GM11168 (cell line): ENCODE measurements at regions not wholly inside any gene's neighbourhood (a gene's known extent, or its start where the extent isn't known, plus 50 kb on each side); places are given as distances from the start of the nearest gene placed in this dataset.

ENCODE experiments used
- in situ Hi-C: fragments of 300-500 bp; cut with MboI; formaldehyde crosslinking; loops from one replicate; pipeline ENCODE4 v1.12.0; 2022; ENCODE audit warnings: low sequenced_read_pairs; ENCODE audit not compliant: unreplicated experiment

DNA sequence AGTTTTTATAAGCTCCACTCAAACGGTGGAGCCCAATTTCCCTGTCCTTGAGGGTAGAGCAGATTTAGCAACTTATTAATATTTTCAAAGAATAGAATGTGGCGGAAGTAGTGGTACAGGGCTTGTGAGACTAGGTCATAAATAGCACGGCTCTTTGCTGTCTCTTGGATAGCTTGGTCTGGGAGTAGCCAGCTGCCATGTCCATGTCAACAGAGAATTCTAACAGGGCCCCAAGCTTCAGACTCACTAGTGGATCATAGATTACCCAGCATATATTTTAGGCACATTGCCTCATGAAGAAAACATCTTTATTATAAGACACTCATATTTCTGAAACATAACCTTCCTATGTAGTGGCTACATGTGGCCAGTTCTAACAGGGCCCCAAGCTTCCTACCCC is 755.7 kb downstream of the HDGFL1 start:
- in situ Hi-C loops: no loop called here

DNA sequence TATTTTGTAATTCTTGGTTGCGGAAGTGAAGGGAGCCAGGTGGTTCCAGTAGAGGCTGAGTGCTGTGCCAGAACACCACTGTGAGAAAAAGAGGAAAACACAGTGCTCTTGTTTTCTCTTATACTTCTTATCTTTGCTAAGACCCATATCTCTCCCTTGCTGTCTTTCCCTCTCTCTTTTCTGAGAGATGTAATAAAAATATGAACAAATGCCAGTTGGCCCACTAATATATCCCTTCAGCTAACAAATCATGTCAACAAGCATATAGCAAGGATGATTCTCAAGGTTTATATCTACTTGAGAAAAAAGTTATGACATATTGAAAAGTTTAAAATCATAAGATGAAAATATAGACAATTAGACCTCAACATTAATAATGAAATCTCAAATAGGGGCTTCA is 758.3 kb downstream of the HDGFL1 start:
- in situ Hi-C loops: no loop called here

DNA sequence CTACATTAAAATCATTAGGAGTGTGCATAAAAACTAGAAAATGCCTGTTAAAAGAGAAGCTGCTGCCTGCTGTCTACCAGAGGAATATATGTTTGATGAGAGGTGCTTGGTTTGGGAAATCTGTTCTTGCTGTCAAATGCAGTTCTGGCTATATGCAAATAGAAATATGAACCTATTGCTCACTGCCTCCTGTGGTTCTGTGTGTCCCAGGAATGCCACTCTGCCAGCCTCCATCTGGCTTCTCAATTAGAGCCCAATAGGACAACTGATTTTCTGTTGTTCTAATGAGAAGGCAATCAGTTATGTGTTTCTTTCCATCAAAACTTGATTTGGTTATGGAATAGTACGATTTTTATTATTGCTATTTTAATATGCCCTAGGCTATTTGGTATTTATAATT is 759.7 kb downstream of the HDGFL1 start:
- in situ Hi-C loops: no loop called here

DNA sequence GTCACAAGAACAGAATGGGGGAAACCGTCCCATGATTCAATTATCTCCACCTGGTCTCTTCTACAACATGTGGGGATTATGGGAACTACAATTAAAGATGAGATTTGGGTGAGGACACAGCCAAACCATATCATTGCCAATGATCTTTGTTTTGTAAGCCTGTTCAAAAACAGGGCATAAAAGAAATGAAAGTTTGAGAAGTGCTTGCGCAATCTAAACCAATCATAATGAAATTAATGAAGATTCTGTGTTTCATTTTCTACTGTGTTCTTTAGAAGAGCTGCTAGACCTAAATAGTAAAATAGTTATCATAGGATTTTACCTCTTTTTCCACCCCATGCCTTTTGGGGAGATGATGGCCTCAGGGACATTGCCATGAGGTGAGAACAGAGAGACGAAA is 761.3 kb downstream of the HDGFL1 start:
- in situ Hi-C loops: no loop called here

DNA sequence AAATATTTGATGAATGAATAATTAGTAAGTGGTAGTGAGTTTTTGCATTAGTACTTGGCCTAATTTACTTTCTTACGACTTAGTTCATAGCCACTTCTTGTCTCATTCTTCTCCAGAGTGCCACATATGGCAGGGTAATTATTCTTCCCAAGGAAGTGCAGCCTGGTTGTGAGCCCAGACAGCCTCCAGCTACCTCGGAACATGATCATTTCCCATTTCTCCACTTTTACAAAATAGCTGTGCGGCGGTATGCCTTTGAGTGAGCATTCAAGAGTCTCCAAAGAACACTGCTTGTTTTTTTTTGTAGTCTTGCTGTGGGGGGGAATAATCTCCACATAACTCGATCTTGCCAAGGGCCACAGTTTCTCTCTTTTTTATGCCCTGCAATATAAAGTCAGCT is 765.0 kb downstream of the HDGFL1 start:
- in situ Hi-C loops: no loop called here

DNA sequence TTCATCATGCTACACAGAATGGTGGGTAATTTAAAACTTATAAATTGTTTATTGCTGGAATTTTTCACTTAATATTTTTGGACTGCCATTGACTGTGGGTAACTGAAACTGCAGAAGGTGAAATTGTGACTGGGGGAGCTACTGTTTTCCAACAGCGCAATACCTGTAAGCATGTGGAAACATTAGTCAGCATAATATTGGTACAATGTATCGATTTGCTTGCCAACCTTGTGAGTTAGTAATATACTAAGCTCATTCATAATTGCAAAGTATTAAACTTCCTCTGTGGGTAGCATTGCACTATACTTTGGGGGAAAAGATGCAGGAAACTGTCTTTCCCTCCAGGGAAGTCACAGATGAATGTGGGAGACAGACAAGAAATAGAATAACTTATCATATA is 766.5 kb downstream of the HDGFL1 start:
- in situ Hi-C loops: no loop called here

DNA sequence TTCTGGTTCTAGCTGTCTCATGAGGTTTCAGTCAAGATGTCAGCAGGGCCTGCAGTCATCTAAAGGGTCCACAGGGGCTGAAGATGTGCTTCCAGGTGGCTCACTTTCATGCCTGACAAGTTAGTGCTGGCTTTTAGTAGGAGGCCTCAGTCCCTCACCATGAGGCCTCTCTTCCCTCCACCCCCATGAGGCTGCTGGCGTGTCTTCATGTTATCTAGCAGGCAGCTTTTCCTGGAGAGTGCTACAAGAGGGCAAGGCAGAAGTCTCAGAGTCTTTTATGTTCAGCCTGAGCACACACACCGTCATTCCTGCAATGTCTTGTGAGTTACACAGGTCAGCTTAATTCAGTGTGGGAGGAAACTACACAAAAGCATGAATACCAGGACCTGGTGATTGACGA is 769.9 kb downstream of the HDGFL1 start:
- in situ Hi-C loops: no loop called here

DNA sequence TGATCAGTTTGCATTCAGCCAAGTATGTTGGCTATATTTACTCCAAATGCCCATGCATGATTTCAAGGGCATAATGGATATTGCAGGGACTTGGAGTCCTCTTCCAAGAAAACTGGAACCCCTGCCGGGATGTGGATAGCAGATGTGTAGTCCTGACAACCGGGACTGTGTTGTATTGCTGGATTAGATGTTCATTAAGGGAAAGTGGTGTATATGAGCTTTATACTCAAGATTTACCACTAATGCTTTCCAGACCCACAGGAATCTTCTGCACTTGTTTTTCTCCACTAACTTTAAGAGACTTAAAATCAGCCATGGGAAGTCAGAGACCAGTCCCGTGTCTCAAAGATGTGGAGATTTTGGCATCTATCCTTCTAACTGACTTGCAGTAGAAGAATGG is 770.9 kb downstream of the HDGFL1 start:
- in situ Hi-C loops: no loop called here

DNA sequence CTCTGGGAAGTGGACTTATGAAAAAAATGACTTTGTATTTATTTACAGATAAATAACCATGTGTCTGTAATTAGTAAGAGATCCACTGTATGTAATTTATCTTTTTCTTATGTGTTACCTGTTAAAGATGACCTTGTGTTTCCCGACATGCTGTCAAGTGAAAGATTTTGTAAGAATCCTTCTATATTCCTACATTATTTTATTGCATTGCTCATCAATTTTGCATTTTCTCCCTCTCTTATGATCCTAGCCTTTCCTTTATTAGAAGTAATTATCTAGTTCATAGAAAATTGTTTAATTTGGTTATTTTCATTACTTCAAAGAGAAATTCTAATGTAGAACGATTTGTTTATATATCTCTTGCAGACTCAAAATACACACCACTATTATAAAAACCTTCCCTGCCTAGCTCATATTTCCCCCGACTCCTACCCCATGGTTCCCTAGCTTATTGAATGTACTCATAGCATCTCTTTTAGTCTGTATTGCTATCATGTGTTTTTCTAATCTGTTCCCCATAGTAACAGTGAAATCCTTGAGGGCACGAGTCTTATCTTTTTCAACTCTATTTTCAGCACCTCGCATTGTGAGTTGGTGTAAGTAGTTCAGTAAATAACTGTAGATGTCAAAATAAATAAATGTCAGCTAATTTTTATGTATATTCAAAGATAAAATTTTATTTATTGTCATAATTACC is 774.4 kb downstream of the HDGFL1 start:
- in situ Hi-C loops: no loop called here

DNA sequence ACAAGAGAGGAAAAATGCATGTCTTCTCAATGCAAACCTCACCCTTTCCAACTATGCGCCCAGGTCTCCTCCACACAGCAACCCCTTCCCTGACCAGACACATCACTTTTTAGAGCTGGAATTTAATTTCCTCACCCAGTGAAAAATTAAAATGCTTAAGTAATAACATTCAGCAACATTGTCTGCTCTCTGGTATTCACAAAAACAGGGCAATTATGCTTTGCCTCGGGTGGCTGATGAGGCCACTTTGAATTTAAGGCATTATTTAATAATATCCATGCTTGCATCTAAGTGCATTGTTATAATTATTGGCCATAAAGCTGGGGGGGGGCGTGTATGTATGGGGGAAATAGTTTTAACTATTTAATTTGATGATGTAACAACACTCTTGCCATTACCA is 777.8 kb upstream of the NRSN1 start:
- in situ Hi-C loops: no loop called here

DNA sequence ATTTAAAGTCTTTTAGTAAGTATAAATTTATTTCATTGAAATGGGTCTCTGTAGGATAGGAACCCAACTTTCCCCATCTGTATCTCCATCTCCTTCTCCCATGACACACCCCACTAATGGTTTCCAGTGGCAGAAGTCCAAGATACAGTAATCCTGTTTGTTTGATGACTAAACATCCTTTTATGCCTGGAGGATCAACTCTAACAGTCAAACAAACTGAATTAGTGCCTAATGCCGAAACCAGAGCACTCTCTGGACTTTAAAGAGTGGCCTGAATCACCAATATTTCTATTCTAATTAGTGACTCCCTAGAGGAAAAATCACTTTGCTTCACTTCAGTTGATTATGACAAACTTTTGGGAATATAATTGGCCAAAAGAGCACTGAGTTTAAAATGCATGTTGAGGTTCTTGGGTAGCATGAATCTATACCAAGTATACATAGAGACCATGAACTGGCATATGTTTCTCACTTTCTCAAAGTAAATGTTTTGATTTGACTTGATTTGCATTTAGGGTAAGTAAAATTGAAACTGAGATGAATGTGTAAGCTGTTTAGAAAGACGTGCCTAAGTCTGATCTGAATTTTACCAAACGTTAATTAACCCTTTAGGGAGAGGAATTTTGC is 776.4 kb upstream of the NRSN1 start:
- in situ Hi-C loops: no loop called here

DNA sequence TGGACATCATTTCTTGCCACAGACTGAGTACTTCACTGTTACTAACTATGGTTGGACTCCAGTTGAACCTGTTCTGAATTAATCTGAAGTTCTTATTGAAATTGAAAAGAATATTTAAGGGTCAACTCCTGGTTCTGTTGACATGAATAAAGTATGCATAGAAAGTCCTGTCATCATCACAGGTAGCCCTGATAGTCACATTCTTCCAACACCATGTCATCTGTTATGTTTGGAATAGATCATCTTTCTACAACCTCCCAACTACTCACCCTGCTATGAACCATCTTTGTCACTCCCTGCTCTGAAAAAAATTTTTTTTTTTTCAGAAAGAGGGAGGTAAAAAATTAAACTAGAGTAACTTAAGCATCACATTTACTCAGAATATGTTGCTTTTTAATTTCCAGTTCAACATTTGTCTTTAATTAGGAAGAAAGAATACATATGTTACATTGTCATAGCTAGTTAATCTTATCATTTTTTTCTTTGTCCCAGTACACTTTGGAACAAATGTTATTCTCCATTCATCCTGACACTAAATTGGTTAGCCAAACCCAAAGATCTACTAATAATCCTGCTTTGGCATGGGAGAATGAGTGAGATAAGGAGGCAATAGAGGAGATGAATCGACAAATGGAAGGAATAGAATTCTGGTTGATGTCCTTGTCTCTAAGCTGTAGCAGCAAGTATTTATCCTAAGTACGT is 775.1 kb upstream of the NRSN1 start:
- in situ Hi-C loops: no loop called here

DNA sequence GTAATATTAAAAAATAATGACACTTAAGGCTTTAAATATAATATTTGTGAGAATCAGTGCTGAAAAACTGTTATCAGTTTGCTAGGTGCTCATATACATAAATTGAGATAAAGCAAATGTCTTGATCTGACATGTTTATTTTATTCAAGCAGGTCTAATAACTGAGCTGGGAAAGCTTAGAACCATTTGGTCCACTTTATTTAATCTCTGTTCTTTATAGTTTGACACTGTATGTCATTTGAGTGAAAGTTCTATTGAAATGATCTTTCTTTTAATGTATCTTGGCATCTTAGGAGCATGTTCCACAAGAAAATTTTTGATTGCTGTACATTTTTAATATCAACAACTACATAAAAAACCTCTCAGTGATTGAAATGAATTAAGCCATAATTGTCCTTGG is 772.0 kb upstream of the NRSN1 start:
- in situ Hi-C loops: no loop called here

DNA sequence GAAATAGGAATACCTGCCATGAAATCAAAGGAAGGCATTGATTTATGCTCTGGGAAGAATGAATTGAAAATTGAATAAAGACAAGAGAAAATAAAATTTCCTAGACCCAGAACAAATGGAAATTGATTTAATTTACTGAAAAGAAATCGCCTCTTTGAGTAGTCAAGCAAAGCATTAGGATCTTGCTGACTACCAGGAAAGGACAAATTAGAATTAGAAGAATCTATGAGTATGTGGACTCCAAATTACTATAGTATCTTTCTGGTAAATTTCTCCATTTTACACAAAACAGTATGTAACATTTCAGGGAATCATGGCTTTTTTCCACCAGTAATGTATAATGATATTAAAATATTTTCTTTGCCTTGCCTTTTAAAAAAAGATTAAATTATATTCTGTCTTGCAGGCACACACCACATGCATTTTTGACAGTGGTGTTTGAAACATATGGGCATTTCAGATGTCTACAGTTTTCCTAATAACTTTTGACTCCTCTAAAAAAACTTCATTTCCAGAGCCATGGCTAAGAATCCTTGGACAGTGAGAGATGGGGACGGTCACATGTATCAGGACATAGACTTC is 768.7 kb upstream of the NRSN1 start:
- in situ Hi-C loops: no loop called here

DNA sequence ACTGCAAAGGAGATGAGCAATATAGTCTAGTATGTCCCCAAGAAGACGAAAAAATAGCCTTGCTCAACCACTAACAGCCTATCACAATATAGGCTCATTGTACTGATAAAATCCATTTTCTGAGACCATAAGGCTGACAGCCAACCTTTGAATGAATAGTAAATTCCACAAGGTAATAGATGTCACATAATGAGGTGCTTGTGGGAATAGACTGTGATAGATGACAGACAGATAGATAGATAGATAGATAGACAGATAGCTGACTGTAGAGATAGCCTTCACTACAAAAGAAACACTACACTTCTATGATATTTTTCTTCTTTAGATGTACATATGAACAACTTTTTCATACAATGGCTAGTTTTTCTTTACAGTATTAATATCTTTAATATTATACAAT is 760.3 kb upstream of the NRSN1 start:
- in situ Hi-C loops: no loop called here

DNA sequence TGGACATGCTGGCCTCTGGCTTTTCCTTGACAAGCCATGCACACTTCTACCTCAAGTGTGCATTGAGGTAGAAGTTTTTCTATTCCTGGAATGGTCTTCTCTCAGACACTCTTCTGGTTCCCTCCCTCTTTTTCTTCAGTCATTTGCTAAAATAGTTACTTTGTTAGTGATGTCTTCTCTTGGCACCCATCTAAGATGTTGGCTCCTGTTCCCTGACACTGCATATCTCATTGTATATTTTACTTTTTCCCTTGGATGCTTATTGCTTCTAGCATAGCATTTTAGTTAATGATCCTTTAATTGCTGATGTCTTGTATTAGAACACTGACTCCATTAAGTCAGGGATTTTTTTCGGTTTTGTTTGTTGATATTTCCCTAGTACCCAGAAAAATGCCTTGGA is 758.7 kb upstream of the NRSN1 start:
- in situ Hi-C loops: no loop called here

DNA sequence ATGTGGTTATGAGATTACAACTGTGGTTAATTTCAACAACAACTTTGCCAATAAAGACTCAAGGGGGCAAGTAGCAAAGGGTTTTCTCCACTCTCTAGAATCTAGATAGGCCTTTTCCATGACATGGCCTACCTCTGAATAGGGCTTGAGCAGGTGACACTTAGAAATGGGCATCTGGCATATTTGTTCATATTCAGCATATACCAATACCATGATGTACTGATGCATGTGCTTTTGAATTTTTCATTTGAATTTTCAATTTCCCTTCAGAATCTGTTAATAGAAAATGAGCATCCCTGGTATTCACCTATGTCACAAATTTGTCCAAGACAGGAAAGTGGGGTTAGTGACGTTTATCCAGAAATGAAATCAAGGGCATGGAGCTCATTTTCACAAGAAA is 757.5 kb upstream of the NRSN1 start:
- in situ Hi-C loops: no loop called here

DNA sequence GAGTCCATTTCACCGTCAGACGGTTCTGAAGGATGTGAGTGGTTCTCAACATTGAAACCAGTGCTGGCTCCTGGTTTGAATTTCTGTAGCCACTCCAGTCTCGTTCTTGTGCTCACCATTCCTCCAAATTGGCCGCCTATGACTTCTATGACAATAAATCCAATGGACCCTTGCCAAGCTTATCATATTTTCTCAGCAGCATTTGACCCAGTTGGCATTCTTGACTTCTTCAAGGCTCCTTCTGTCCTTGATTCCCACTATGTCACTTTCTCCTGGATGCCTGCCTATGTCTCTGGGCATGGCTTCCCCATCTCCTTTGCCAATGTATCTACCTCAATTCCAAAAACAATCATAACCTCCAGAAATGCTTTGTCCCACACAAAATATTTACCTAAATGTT is 756.0 kb upstream of the NRSN1 start:
- in situ Hi-C loops: no loop called here

DNA sequence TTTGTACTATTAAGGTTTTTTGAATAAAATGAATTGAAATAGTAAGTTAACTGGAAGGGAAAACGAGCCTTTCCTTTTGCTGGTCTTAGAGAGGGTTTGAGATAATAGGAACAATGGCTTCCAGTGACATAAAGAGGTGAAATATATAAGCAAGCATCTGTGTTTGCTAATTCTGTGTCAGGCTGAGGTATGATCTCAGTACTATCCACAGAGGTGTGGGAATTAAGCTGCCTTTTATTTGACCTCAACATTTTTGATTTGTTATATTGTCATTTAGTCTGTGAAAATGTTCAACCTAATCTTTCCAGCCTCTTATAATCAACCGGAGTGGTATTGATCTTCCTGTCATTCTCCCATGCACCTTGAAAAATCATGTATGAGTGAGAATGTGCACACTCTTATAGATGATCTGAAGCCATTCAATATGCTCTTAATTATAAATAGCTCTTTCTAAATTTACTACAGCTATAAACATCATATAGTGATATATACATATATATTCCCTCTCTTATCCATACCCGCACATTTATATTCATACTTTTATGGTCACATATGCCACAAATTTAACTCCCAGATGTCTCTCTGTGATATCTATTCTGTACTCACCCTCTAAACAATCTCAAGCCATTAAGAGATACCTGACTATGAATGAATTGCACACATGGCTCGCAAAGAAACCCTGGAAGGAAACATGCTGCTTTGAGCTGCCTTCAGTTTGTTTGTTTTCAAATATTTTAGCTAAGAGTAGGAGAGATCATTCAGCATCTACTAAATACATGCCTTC is 754.7 kb upstream of the NRSN1 start:
- in situ Hi-C loops: no loop called here

DNA sequence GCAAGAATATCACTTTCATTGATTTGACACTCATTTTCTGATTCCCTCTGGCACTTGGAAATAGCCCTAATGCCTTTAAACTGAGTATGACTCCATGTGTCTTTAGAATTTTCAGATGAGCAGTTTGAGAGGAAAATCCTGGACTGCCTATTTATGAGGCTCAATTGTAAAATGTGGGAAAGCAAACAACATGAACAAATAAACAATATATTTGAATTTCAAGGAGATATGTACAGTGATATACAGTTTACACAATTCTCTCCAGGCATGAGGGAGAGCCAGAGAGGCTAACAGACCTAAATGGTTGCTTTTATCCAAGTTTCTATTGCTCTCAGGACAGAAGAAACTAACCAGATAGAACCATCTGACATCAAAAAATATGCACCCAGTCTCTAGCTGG is 748.2 kb upstream of the NRSN1 start:
- in situ Hi-C loops: no loop called here

DNA sequence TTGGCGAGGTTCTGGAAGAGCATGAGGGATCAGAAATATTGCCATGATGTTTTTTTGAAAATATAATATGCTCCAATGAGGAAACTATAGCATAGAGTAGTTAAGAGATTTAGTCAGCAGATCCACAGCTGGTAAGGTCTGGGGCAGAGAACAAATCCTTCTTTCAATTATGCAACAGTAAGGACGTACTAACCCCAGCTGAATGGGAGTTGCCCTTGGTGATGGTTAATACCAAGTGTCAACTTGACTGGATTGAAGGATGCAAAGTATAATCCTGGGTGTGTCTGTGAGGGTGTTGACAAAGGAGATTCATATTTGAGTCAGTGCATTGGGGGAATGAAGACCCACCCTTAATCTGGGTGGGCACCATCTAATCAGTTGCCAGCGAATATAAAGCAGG is 745.5 kb upstream of the NRSN1 start:
- in situ Hi-C loops: no loop called here
